Body of pancreas (tissue), 4 donors: ENCODE measurements at regions not wholly inside any gene's neighbourhood (a gene's known extent, or its start where the extent isn't known, plus 50 kb on each side); places are given as distances from the start of the nearest gene placed in this dataset.

Experiments used
- CTCF ChIP-seq, 7 experiments: fragments of 450-650 bp in 4 of 7; fragments of 200-600 bp in 3 of 7; sonication (generic) in 3 of 7; IDR thresholded peaks; one replicate each; pipeline ENCODE4 v1.5.1; 2016 to 2019; ENCODE audit warnings: antibody characterized with exemption in 7 of 7
- POLR2A ChIP-seq, 3 donors: fragments of 450-650 bp; IDR thresholded peaks; one replicate each; pipeline ENCODE4 v1.6.1; 2016; ENCODE audit warnings: antibody characterized with exemption in 3 of 3, mild to moderate bottlenecking in 2 of 3

- TF ChIP-seq CTCF (IDR thresholded peaks at IDR 0.05): no peak
- TF ChIP-seq POLR2A (IDR thresholded peaks at IDR 0.05): peak in 2 of 3 donors; percentile 27 to 38
Observed at GRCh38 chr20:1827974-1828785, 67.0 kb upstream of the SIRPA start.
